HCT116 (cell line): ENCODE measurements at regions not wholly inside any gene's neighbourhood (a gene's known extent, or its start where the extent isn't known, plus 50 kb on each side); places are given as distances from the start of the nearest gene placed in this dataset.

Source experiments
- ATAC-seq: fragments of 200-7000 bp; cut with Tn5 transposase; 2 replicates; pipeline ENCODE4 v1.9.1; 2020; ENCODE audit warnings: mild to moderate bottlenecking, moderate library complexity
- BruUV-seq: library from RNA; stranded (reverse); fragments of 400-500 nt; replicated peaks from 2 replicates; lab custom pipeline; 2021; lab: Mats Ljungman, UMichigan
- CTCF ChIA-PET: fragments of 300-600 bp; sonication (Branson Sonifier 250); formaldehyde crosslinking; loops from one replicate; lab custom pipeline; 2021; ENCODE audit warnings: antibody characterized with exemption; lab: Charles Lee
- POLR2A ChIA-PET: fragments of 300-600, 350-600 bp; sonication (Branson Sonifier 250); formaldehyde crosslinking; loops from one replicate; lab custom pipeline; 2021; ENCODE audit warnings: antibody characterized with exemption; lab: Charles Lee
- RAD21 ChIA-PET, 2 experiments: fragments of 300-600 bp; sonication (Branson Sonifier 250); formaldehyde crosslinking; loops; one replicate each; lab custom pipeline; 2023; ENCODE audit warnings: low total read pairs in 2 of 2; ENCODE audit not compliant: uncharacterized antibody in 2 of 2, unreplicated experiment in 2 of 2, low non-redundant PET in 1 of 2; lab: Charles Lee
- DNase-seq: peaks from one replicate; pipeline ENCODE4 v3.0.0-alpha.2; 2010; ENCODE audit warnings: low read depth, low spot score
- H2AFZ ChIP-seq: fragments of 200-600 bp; shearing (Covaris generic), sonication (generic); 2 replicates; pipeline ENCODE4 v1.6.1; 2017; ENCODE audit warnings: low read depth, mixed run types, mixed read lengths, antibody characterized with exemption, low read length; ENCODE audit not compliant: poor library complexity, severe bottlenecking
- H3K27ac ChIP-seq: 2 replicates; pipeline ENCODE4 v1.5.1; 2012; ENCODE audit warnings: low read depth, low read length
- H3K27me3 ChIP-seq: fragments of 200-600 bp; sonication (generic); 2 replicates; pipeline ENCODE4 v1.6.1; 2016; ENCODE audit warnings: mixed run types, low read length, mixed read lengths; ENCODE audit not compliant: insufficient read depth
- H3K36me3 ChIP-seq, 2 experiments: fragments of 200-500 bp in 1 of 2; fragments of 200-600 bp in 1 of 2; sonication (Bioruptor generic) in 1 of 2; sonication (generic) in 1 of 2; 2 replicates each; pipeline versions ENCODE4 v1.5.1 to v1.6.1; 2014 to 2016; ENCODE audit warnings: low read length in 2 of 2, inconsistent platforms in 1 of 2, mixed read lengths in 1 of 2, mixed run types in 1 of 2; ENCODE audit not compliant: insufficient read depth in 2 of 2, control insufficient read depth in 1 of 2
- H3K4me1 ChIP-seq, 2 experiments: fragments of 200-600 bp in 1 of 2; sonication (generic) in 1 of 2; 2 replicates each; pipeline versions ENCODE4 v1.5.1 to v1.6.1; 2012 to 2017; ENCODE audit warnings: low read length in 2 of 2, inconsistent platforms in 1 of 2, mild to moderate bottlenecking in 1 of 2, mixed read lengths in 1 of 2, mixed run types in 1 of 2, moderate library complexity in 1 of 2; ENCODE audit not compliant: insufficient read depth in 2 of 2, control insufficient read depth in 1 of 2
- H3K4me2 ChIP-seq: fragments of 200-600 bp; sonication (generic); 2 replicates; pipeline ENCODE4 v1.6.1; 2017; ENCODE audit warnings: mixed run types, low read length, mixed read lengths
- H3K4me3 ChIP-seq, 2 experiments: fragments of 200-600 bp in 1 of 2; sonication (generic) in 1 of 2; replicated peaks in 1 of 2; 2 replicates each; pipeline ENCODE4 v1.5.1; 2011 to 2016; ENCODE audit warnings: low read length in 2 of 2, control low read depth in 1 of 2, low read depth in 1 of 2, mild to moderate bottlenecking in 1 of 2, mixed read lengths in 1 of 2, mixed run types in 1 of 2
- H3K79me2 ChIP-seq: fragments of 200-600 bp; sonication (generic); 2 replicates; pipeline ENCODE4 v1.6.1; 2017; ENCODE audit warnings: mild to moderate bottlenecking, mixed run types, low read length, moderate library complexity, mixed read lengths; ENCODE audit not compliant: insufficient read depth
- H3K9ac ChIP-seq: fragments of 200-600 bp; sonication (generic); 2 replicates; pipeline ENCODE4 v1.6.1; 2016; ENCODE audit warnings: low read length, mixed read lengths
- H3K9me2 ChIP-seq: fragments of 200-600 bp; sonication (generic), shearing (Covaris generic); 2 replicates; pipeline ENCODE4 v1.6.1; 2017; ENCODE audit warnings: mixed run types, mild to moderate bottlenecking, moderate library complexity; ENCODE audit not compliant: insufficient read depth
- H3K9me3 ChIP-seq, 2 experiments: fragments of 200-500 bp in 1 of 2; fragments of 200-600 bp in 1 of 2; sonication (Bioruptor generic) in 1 of 2; sonication (generic) in 1 of 2; 2 replicates each; pipeline ENCODE4 v1.6.1; 2014 to 2017; ENCODE audit warnings: low read length in 2 of 2, mixed read lengths in 2 of 2, inconsistent platforms in 1 of 2, low read depth in 1 of 2, mild to moderate bottlenecking in 1 of 2, mixed run types in 1 of 2, moderate library complexity in 1 of 2; ENCODE audit not compliant: control insufficient read depth in 1 of 2, insufficient read depth in 1 of 2
- H4K20me1 ChIP-seq: fragments of 200-600 bp; sonication (generic), shearing (Covaris generic); 2 replicates; pipeline ENCODE4 v1.6.1; 2017; ENCODE audit warnings: mixed run types, mild to moderate bottlenecking, moderate library complexity; ENCODE audit not compliant: insufficient read depth
- ATF3 ChIP-seq: IDR thresholded peaks from 2 replicates; pipeline ENCODE4 v1.6.1; 2012
- CBX3 ChIP-seq: IDR thresholded peaks from 2 replicates; pipeline ENCODE4 v1.6.1; 2012; ENCODE audit warnings: low read depth
- ELF1 ChIP-seq: IDR thresholded peaks from 2 replicates; pipeline ENCODE4 v1.6.1; 2012; ENCODE audit warnings: low read depth, borderline replicate concordance
- EZH2phosphoT487 ChIP-seq: fragments of 200-600 bp; IDR thresholded peaks from 2 replicates; pipeline ENCODE4 v1.6.1; 2018; ENCODE audit warnings: antibody characterized with exemption, borderline replicate concordance
- FOSL1 ChIP-seq: IDR thresholded peaks from 2 replicates; pipeline ENCODE4 v1.6.1; 2012; ENCODE audit warnings: low read depth
- POLR2A ChIP-seq: IDR thresholded peaks from 2 replicates; pipeline ENCODE4 v1.7.0; 2011; ENCODE audit warnings: borderline replicate concordance; ENCODE audit not compliant: insufficient read depth, insufficient read length; ENCODE audit errors: extremely low read depth
- REST ChIP-seq: IDR thresholded peaks from 2 replicates; pipeline ENCODE4 v1.6.1; 2012; ENCODE audit warnings: low read depth
- SRF ChIP-seq: IDR thresholded peaks from 2 replicates; pipeline ENCODE4 v1.6.1; 2012; ENCODE audit warnings: low read depth
- YY1 ChIP-seq: IDR thresholded peaks from 2 replicates; pipeline ENCODE4 v1.6.1; 2011; ENCODE audit warnings: low read length, low read depth, moderate library complexity, mild to moderate bottlenecking; ENCODE audit not compliant: insufficient replicate concordance; ENCODE audit errors: extremely low read depth
- intact Hi-C: fragments of 100-400 bp; cut with micrococcal nuclease; formaldehyde crosslinking; loops from 2 replicates; pipeline ENCODE4 v1.10.0; 2022
- TF ChIP-seq, protein P1 (sequence below), 3 experiments: fragments of 200-600 bp in 1 of 3; sonication (generic) in 1 of 3; IDR thresholded peaks in 2 of 3; conservative IDR thresholded peaks in 1 of 3; 2 replicates each; pipeline ENCODE4 v1.5.1; 2012 to 2017; ENCODE audit warnings: low read depth in 2 of 3, low read length in 2 of 3, antibody characterized with exemption in 1 of 3, borderline replicate concordance in 1 of 3, control low read depth in 1 of 3, mild to moderate bottlenecking in 1 of 3, mixed read lengths in 1 of 3, mixed run types in 1 of 3, moderate library complexity in 1 of 3; ENCODE audit not compliant: insufficient read depth in 1 of 3

- DNase-seq (no peak), ATAC-seq (no peak)
- Histone ChIP-seq H3K4me1 (no peaks in the 10 kb centered on the region), H3K9ac (no peak overlapping the region), H2AFZ (no peak overlapping the region), H3K36me3 (no peaks in the 10 kb centered on the region), H3K27me3 (no peaks in the 10 kb centered on the region), H3K27ac (no peak overlapping the region), H3K9me3 (no peaks in the 10 kb centered on the region), H3K4me2 (no peak overlapping the region), H4K20me1 (no peaks in the 10 kb centered on the region), H3K4me3 (no peak overlapping the region), H3K9me2 (no peaks in the 10 kb centered on the region), H3K79me2 (no peaks in the 10 kb centered on the region)
- POLR2A ChIA-PET = no interaction called here
- no peak for TF ChIP-seq SRF
- TF ChIP-seq FOSL1 = no peak
- TF ChIP-seq ATF3 = no peak
- TF ChIP-seq, protein P1, sequence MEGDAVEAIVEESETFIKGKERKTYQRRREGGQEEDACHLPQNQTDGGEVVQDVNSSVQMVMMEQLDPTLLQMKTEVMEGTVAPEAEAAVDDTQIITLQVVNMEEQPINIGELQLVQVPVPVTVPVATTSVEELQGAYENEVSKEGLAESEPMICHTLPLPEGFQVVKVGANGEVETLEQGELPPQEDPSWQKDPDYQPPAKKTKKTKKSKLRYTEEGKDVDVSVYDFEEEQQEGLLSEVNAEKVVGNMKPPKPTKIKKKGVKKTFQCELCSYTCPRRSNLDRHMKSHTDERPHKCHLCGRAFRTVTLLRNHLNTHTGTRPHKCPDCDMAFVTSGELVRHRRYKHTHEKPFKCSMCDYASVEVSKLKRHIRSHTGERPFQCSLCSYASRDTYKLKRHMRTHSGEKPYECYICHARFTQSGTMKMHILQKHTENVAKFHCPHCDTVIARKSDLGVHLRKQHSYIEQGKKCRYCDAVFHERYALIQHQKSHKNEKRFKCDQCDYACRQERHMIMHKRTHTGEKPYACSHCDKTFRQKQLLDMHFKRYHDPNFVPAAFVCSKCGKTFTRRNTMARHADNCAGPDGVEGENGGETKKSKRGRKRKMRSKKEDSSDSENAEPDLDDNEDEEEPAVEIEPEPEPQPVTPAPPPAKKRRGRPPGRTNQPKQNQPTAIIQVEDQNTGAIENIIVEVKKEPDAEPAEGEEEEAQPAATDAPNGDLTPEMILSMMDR (IDR thresholded peaks at IDR 0.05 in 2 of 3, conservative IDR thresholded peaks at IDR 0.05 in 1 of 3; ENCODE audit: borderline replicate concordance in 1 of 3, insufficient read depth in 1 of 3, low read depth in 2 of 3, low read length in 2 of 3) = no peak
- TF ChIP-seq CBX3 = no peak
- no peak for TF ChIP-seq POLR2A
- TF ChIP-seq EZH2phosphoT487 = no peak
- BruUV-seq = no TSS peak
- RAD21 ChIA-PET = no interaction called here
- CTCF ChIA-PET = no interaction called here
- intact Hi-C loops = no loop called here
Measured at GRCh38 chr15:37801529-37801928, 132.9 kb upstream of the TMCO5A start.

GRCh38 chr15:37806808-37807207, 127.6 kb upstream of the TMCO5A start:
- Histone ChIP-seq H3K9me2 (no peaks in the 10 kb centered on the region), H3K4me3 (no peak overlapping the region), H3K36me3 (no peaks in the 10 kb centered on the region), H3K79me2 (no peaks in the 10 kb centered on the region), H3K4me2 (no peak overlapping the region), H3K9ac (no peak overlapping the region), H3K27ac (no peak overlapping the region), H3K9me3 (no peaks in the 10 kb centered on the region), H4K20me1 (no peaks in the 10 kb centered on the region), H3K4me1 (no peaks in the 10 kb centered on the region), H3K27me3 (no peaks in the 10 kb centered on the region), H2AFZ (no peak overlapping the region)
- TF ChIP-seq SRF (no peak), YY1 (no peak), ELF1 (no peak), REST (no peak)
- POLR2A ChIA-PET = no interaction called here
- BruUV-seq = no TSS peak
- DNase-seq (no peak), ATAC-seq (no peak)
- RAD21 ChIA-PET = no interaction called here
- intact Hi-C loops = no loop called here
- CTCF ChIA-PET = no interaction called here
